ENCODE measurements at regions not wholly inside any gene's neighbourhood (a gene's known extent, or its start where the extent isn't known, plus 50 kb on each side); places are given as distances from the start of the nearest gene placed in this dataset.
"Not testable (repeated sequence)": the region's sequence is repeated elsewhere in the genome, so short reads cannot be mapped to it uniquely, and the experiment has no call there.

- no peak for DNase-seq
Measured at GRCh38 chr6:126824226-126824625, 294.2 kb upstream of the RSPO3 start.

GRCh38 chr6:126824815-126825214, 293.7 kb upstream of the RSPO3 start:
- DNase-seq = no peak

GRCh38 chr6:126826166-126826714, 292.2 kb upstream of the RSPO3 start:
- no peak for DNase-seq

- DNase-seq = no peak
Measured at GRCh38 chr6:126831461-126831860, 287.0 kb upstream of the RSPO3 start.

- no peak for DNase-seq
Measured at GRCh38 chr6:126842769-126843168, 275.7 kb upstream of the RSPO3 start.

- DNase-seq = no peak
Measured at GRCh38 chr6:126848119-126848518, 270.4 kb upstream of the RSPO3 start.

- no peak for DNase-seq
Measured at GRCh38 chr6:126867641-126868040, 250.8 kb upstream of the RSPO3 start.

GRCh38 chr6:126873351-126873750, 245.1 kb upstream of the RSPO3 start:
- DNase-seq = no peak

- DNase-seq = no peak
Measured at GRCh38 chr6:126873791-126874190, 244.7 kb upstream of the RSPO3 start.

GRCh38 chr6:126876446-126876845, 242.0 kb upstream of the RSPO3 start:
- DNase-seq = no peak

- no peak for DNase-seq
Measured at GRCh38 chr6:126880964-126881363, 237.5 kb upstream of the RSPO3 start.

GRCh38 chr6:126886106-126886505, 232.4 kb upstream of the RSPO3 start:
- no peak for DNase-seq

GRCh38 chr6:126888727-126889725, 229.4 kb upstream of the RSPO3 start:
- no peak for DNase-seq

GRCh38 chr6:126890055-126890454, 228.4 kb upstream of the RSPO3 start:
- no peak for DNase-seq

GRCh38 chr6:126891158-126891557, 227.3 kb upstream of the RSPO3 start:
- DNase-seq = no peak

GRCh38 chr6:126892869-126893268, 225.6 kb upstream of the RSPO3 start:
- DNase-seq = not testable (repeated sequence)

GRCh38 chr6:126897758-126898157, 220.7 kb upstream of the RSPO3 start:
- DNase-seq = no peak

GRCh38 chr6:126904176-126904575, 214.3 kb upstream of the RSPO3 start:
- DNase-seq = no peak

- DNase-seq = no peak
Measured at GRCh38 chr6:126905917-126906316, 212.6 kb upstream of the RSPO3 start.

- no peak for DNase-seq
Measured at GRCh38 chr6:126907312-126907711, 211.2 kb upstream of the RSPO3 start.

GRCh38 chr6:126907996-126908395, 210.5 kb upstream of the RSPO3 start:
- DNase-seq = no peak

GRCh38 chr6:126909493-126909892, 209.0 kb upstream of the RSPO3 start:
- no peak for DNase-seq

- DNase-seq = no peak
Measured at GRCh38 chr6:126913651-126914050, 204.8 kb upstream of the RSPO3 start.

- DNase-seq = no peak
Measured at GRCh38 chr6:126914172-126914571, 204.3 kb upstream of the RSPO3 start.
